OCI-LY7 (cell line): ENCODE measurements at regions not wholly inside any gene's neighbourhood (a gene's known extent, or its start where the extent isn't known, plus 50 kb on each side); places are given as distances from the start of the nearest gene placed in this dataset.

Experiments
- BruUV-seq: library from RNA; stranded (reverse); fragments of 400-500 nt; replicated peaks from 2 replicates; lab custom pipeline; 2021; lab: Mats Ljungman, UMichigan
- CTCF ChIA-PET: fragments of 300-600 bp; sonication (Branson Sonifier 250); formaldehyde crosslinking; loops from one replicate; lab custom pipeline; 2022; ENCODE audit warnings: antibody characterized with exemption; ENCODE audit not compliant: unreplicated experiment; lab: Charles Lee
- POLR2A ChIA-PET: fragments of 300-600 bp; sonication (Branson Sonifier 250); formaldehyde crosslinking; loops from one replicate; lab custom pipeline; 2022; ENCODE audit warnings: antibody characterized with exemption; lab: Charles Lee
- DNase-seq: peaks from one replicate; pipeline ENCODE4 v3.0.0-alpha.2; 2015; ENCODE audit warnings: low spot score
- H2AFZ ChIP-seq: fragments of 200-600 bp; sonication (generic), shearing (Covaris generic); 2 replicates; pipeline ENCODE4 v1.6.1; 2014; ENCODE audit warnings: mild to moderate bottlenecking, antibody characterized with exemption, low read length, moderate library complexity
- H3K27ac ChIP-seq: fragments of 200-600 bp; sonication (generic); 2 replicates; pipeline ENCODE4 v1.5.1; 2014; ENCODE audit warnings: mixed run types, low read depth, mild to moderate bottlenecking, moderate library complexity, low read length, inconsistent platforms; ENCODE audit not compliant: poor library complexity, severe bottlenecking
- H3K36me3 ChIP-seq: fragments of 200-600 bp; sonication (generic); 2 replicates; pipeline ENCODE4 v1.6.1; 2014; ENCODE audit warnings: mild to moderate bottlenecking, antibody characterized with exemption, low read length, moderate library complexity, mixed read lengths; ENCODE audit not compliant: insufficient read depth
- H3K4me1 ChIP-seq: fragments of 200-600 bp; sonication (generic); 2 replicates; pipeline ENCODE4 v1.5.1; 2014; ENCODE audit warnings: mild to moderate bottlenecking, low read length; ENCODE audit not compliant: insufficient read depth, poor library complexity, severe bottlenecking
- H3K4me2 ChIP-seq: fragments of 200-600 bp; sonication (generic); 2 replicates; pipeline ENCODE4 v1.6.1; 2014; ENCODE audit warnings: mild to moderate bottlenecking, low read length
- H3K4me3 ChIP-seq: fragments of 200-600 bp; sonication (generic); 2 replicates; pipeline ENCODE4 v1.5.1; 2014; ENCODE audit warnings: mild to moderate bottlenecking, low read depth, low read length; ENCODE audit not compliant: poor library complexity, severe bottlenecking
- H3K79me2 ChIP-seq: fragments of 200-600 bp; sonication (generic); 2 replicates; pipeline ENCODE4 v1.6.1; 2016; ENCODE audit warnings: low read depth, mild to moderate bottlenecking, low read length, moderate library complexity, mixed read lengths; ENCODE audit not compliant: insufficient read depth
- H3K9me2 ChIP-seq: fragments of 200-600 bp; sonication (generic); 2 replicates; pipeline ENCODE4 v1.6.1; 2016; ENCODE audit warnings: mild to moderate bottlenecking, low read length, mixed read lengths; ENCODE audit not compliant: insufficient read depth
- H3K9me3 ChIP-seq: fragments of 200-600 bp; sonication (generic); 2 replicates; pipeline ENCODE4 v1.6.1; 2014; ENCODE audit warnings: mild to moderate bottlenecking, mixed run types, low read length, mixed read lengths
- H4K20me1 ChIP-seq: fragments of 200-600 bp; sonication (generic); 2 replicates; pipeline ENCODE4 v1.6.1; 2014; ENCODE audit warnings: mild to moderate bottlenecking, antibody characterized with exemption, low read length, moderate library complexity, mixed read lengths; ENCODE audit not compliant: insufficient read depth
- EZH2phosphoT487 ChIP-seq: fragments of 200-600 bp; sonication (generic); IDR thresholded peaks from 2 replicates; pipeline ENCODE4 v1.6.1; 2018; ENCODE audit warnings: low read depth, borderline replicate concordance, mild to moderate bottlenecking, mixed run types, antibody characterized with exemption, low read length, moderate library complexity, mixed read lengths
- intact Hi-C: fragments of 100-400 bp; cut with micrococcal nuclease; formaldehyde crosslinking; loops from one replicate; pipeline ENCODE4 v1.10.0; 2022; ENCODE audit not compliant: unreplicated experiment
- TF ChIP-seq, protein P1 (sequence below): fragments of 200-600 bp; sonication (generic); conservative IDR thresholded peaks from 2 replicates; pipeline ENCODE4 v1.5.1; 2014; ENCODE audit warnings: mild to moderate bottlenecking, antibody characterized with exemption, low read length, moderate library complexity, mixed read lengths

GRCh38 chr6:56343295-56343694 is 95.9 kb upstream of the COL21A1 start:
- Histone ChIP-seq H3K9me2 (no peaks in the 10 kb centered on the region), H3K27ac (no peak overlapping the region), H3K4me1 (no peaks in the 10 kb centered on the region), H4K20me1 (no peaks in the 10 kb centered on the region), H3K4me2 (no peak overlapping the region), H2AFZ (no peak overlapping the region), H3K36me3 (no peaks in the 10 kb centered on the region), H3K79me2 (no peaks in the 10 kb centered on the region), H3K4me3 (no peak overlapping the region), H3K9me3 (no peaks in the 10 kb centered on the region)
- no TSS peak for BruUV-seq
- POLR2A ChIA-PET, result interaction anchor here (0.5 to 1.2 kb wide), 2 partner anchors 76 to 1725 kb away, joined by 3 to 5 read pairs; no protein-coding TSS in a partner anchor
- DNase-seq, result no peak
- CTCF ChIA-PET, result no interaction called here
- TF ChIP-seq, protein P1, sequence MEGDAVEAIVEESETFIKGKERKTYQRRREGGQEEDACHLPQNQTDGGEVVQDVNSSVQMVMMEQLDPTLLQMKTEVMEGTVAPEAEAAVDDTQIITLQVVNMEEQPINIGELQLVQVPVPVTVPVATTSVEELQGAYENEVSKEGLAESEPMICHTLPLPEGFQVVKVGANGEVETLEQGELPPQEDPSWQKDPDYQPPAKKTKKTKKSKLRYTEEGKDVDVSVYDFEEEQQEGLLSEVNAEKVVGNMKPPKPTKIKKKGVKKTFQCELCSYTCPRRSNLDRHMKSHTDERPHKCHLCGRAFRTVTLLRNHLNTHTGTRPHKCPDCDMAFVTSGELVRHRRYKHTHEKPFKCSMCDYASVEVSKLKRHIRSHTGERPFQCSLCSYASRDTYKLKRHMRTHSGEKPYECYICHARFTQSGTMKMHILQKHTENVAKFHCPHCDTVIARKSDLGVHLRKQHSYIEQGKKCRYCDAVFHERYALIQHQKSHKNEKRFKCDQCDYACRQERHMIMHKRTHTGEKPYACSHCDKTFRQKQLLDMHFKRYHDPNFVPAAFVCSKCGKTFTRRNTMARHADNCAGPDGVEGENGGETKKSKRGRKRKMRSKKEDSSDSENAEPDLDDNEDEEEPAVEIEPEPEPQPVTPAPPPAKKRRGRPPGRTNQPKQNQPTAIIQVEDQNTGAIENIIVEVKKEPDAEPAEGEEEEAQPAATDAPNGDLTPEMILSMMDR, result no peak
- TF ChIP-seq EZH2phosphoT487, result no peak
- intact Hi-C loops, result no loop called here

GRCh38 chr6:56339524-56339923 is 92.1 kb upstream of the COL21A1 start:
- POLR2A ChIA-PET, result interaction anchor here (0.6 kb wide), 1 partner anchor 135 kb away, joined by 4 read pairs; no protein-coding TSS in a partner anchor
- CTCF ChIA-PET, result no interaction called here
- intact Hi-C loops, result loop anchor here (10.0 kb wide), 1 partner anchor 65 kb away; no protein-coding TSS in a partner anchor
- TF ChIP-seq, protein P1, result no peak
- no peak for TF ChIP-seq EZH2phosphoT487
- Histone ChIP-seq H3K27ac (no peak overlapping the region), H3K9me3 (no peaks in the 10 kb centered on the region), H3K4me2 (no peak overlapping the region), H2AFZ (no peak overlapping the region), H3K4me3 (no peak overlapping the region), H3K79me2 (no peaks in the 10 kb centered on the region), H4K20me1 (no peaks in the 10 kb centered on the region), H3K9me2 (no peaks in the 10 kb centered on the region), H3K4me1 (no peaks in the 10 kb centered on the region), H3K36me3 (no peaks in the 10 kb centered on the region)
- BruUV-seq, result no TSS peak
- no peak for DNase-seq

- Histone ChIP-seq H3K4me1 (no peaks in the 10 kb centered on the region), H3K9me2 (no peaks in the 10 kb centered on the region), H2AFZ (no peak overlapping the region), H4K20me1 (no peaks in the 10 kb centered on the region), H3K27ac (no peak overlapping the region), H3K4me3 (no peak overlapping the region), H3K4me2 (no peak overlapping the region), H3K9me3 (no peaks in the 10 kb centered on the region), H3K36me3 (no peaks in the 10 kb centered on the region), H3K79me2 (no peaks in the 10 kb centered on the region)
- no peak for DNase-seq
- BruUV-seq, result no TSS peak
- no peak for TF ChIP-seq EZH2phosphoT487
- TF ChIP-seq, protein P1, result no peak
- POLR2A ChIA-PET, result interaction anchor here (0.6 kb wide), 1 partner anchor 57 kb away, joined by 3 read pairs; no protein-coding TSS in a partner anchor
- intact Hi-C loops, result loop anchor here (10.0 kb wide), 1 partner anchor 61 kb away; no protein-coding TSS in a partner anchor
- CTCF ChIA-PET, result no interaction called here
Observed at GRCh38 chr6:56335726-56336125, 88.3 kb upstream of the COL21A1 start.
